AG08395 (cell line): ENCODE measurements at regions not wholly inside any gene's neighbourhood (a gene's known extent, or its start where the extent isn't known, plus 50 kb on each side); places are given as distances from the start of the nearest gene placed in this dataset.
"Not testable (repeated sequence)": the region's sequence is repeated elsewhere in the genome, so short reads cannot be mapped to it uniquely, and the experiment has no call there.

ENCODE experiments used
- DNase-seq: peaks from one replicate; pipeline ENCODE4 v3.0.0; 2012; ENCODE audit warnings: mixed read lengths, low spot score

DNA sequence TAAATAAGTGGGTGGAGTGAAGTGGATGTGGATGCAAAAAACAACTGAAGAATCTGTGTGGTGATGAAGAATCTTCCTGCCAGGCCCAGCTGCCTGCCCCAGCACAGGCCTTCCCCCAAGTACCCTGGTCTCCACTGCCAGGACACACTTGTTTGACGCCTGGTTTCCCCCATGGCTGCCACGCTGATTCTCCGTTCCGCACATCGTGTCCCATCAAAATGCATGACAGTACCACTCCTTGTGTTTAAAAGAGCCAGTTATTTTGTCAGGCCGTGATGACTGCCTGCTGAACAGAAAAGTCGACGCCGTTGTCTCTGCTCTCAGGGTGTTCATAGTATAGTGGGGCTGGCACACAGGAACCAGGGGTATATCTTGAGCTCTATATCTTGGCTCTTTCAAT lies 50.3 kb upstream of the KYNU start:
- DNase-seq: no peak

- peak; percentile 18 for DNase-seq
These were observed 51.6 kb upstream of the KYNU start for GRCh38 chr2:142825861-142826260.

- DNase-seq: peak; percentile 1
These were observed 52.7 kb upstream of the KYNU start for GRCh38 chr2:142824756-142825155.

DNA sequence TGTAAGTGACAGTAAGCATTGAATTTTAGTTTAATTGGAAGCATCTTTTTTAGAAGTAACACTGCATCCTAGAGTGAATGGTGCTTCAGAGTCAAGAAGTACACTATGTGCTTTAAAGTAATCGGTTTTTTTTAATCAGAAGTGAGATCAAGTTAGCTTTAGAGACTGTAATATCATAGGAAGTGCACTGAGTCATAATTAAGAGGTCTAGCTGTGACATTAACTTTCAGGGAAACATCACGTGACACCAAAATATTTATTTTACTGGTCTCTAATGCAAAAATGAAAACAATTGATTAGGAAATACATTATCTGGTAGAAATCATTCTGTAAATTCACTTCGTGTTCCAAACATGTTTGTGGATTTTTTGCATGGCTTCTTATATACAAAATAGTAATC lies 55.3 kb upstream of the KYNU start:
- DNase-seq: no peak

- DNase-seq: no peak
These were observed 58.1 kb upstream of the KYNU start for GRCh38 chr2:142819411-142819810.

- DNase-seq: no peak
These were observed 62.1 kb upstream of the KYNU start for GRCh38 chr2:142815375-142815774.

GRCh38 chr2:142813830-142814829 lies 63.3 kb upstream of the KYNU start:
- DNase-seq: no peak

- DNase-seq: not testable (repeated sequence)
These were observed 65.8 kb upstream of the KYNU start for GRCh38 chr2:142811644-142812043.

DNA sequence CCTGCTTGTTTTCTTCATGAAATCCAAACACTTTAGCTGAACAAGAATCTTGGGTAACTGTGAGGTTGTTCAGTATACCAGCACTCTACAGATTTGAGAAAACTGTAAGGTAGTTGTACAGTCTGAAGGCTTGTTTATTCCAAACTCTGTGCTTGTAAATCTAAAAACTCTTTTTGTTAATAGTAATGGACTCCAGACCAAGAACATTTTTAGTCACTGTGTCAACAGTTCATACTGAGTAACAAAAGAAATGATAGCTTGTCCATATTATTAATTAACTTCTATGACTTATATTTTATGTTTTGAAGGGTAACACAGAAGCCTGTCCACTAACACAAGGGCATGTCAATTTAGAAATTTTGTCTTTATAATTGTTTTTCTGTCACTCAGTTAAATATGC lies 72.2 kb upstream of the KYNU start:
- no peak for DNase-seq

GRCh38 chr2:142803158-142803557 lies 74.3 kb upstream of the KYNU start:
- DNase-seq: no peak

DNA sequence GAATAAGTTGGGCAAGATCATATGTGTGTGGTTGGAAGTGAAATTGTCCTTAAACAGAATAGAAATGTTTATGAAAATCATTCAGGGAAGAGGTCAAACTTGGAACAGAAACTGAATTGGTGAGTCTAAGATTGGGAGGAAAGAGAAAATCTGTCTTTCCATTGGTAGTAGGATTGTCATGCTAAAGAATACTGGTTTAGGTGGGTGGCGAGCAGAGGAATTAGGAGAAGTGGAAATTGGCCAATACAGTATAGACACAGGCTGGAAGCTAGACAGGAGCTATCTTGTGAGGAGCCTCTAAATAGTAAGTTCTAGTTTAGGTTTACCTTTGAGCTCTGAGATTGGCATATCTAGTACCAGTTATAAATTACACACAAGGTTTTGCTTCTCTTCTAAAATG lies 80.9 kb upstream of the KYNU start:
- DNase-seq: no peak

- DNase-seq: no peak
These were observed 81.3 kb upstream of the KYNU start for GRCh38 chr2:142796161-142796560.

DNA sequence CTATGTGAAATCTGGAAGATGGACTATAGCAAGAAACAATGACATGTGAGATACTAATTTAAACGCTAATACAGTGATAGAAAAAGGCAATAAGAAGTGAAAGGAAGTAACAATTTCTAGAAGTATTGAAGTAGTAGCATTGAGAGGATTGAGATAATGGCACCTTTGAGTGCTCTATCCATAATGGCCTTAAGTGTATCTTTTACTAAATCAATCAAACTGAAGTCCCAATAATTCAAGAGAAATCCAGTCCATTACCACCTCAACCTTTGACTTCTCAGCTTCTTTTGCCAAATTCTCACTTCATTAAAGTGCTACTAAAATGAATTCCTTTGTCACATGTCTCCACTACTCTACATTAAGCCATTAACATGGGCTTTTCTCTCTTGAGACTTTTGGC lies 82.6 kb upstream of the KYNU start:
- no peak for DNase-seq

- not testable (repeated sequence) for DNase-seq
These were observed 85.1 kb upstream of the KYNU start for GRCh38 chr2:142792328-142792727.

GRCh38 chr2:142791335-142791734 lies 86.1 kb upstream of the KYNU start:
- DNase-seq: no peak

DNA sequence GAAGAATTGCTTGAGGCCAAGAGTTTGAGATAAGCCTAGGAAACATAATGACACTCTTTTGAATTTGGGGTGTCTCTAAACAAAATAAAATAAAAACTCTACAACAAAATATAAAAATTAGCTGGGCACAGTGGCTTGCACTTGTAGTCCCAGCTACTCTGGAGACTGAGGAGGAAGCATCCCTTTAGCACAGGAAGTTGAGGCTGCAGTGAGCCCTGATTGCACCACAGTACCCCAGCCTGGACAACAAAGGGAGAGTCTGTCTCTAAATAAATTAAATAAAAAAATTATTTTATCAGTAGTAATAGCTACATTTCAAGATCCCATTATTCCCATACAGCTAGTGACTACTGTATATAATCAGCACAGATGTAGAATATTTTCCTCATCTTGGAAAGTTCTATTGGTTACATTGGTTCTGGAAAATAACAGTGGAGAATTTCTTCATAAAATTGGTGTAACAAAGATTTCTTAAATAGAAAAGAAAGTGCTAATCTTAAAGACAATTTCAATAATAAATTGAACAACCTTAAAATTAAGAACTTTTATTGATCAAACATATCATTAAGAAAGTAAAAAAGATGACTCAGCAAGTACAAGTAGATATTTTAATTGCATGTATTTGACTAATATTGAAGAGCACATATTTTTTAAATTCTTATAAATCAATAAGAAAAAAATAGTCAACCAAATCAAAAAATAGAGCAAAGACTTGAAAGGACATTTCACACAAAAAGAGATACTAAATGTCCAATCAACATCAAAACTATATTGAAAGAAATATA lies 90.4 kb upstream of the KYNU start:
- DNase-seq: no peak

GRCh38 chr2:142782942-142783443 lies 94.5 kb upstream of the KYNU start:
- DNase-seq: no peak

- no peak for DNase-seq
These were observed 96.3 kb upstream of the KYNU start for GRCh38 chr2:142781146-142781545.

GRCh38 chr2:142778289-142778688 lies 99.2 kb upstream of the KYNU start:
- DNase-seq: no peak

- no peak for DNase-seq
These were observed 99.7 kb upstream of the KYNU start for GRCh38 chr2:142777742-142778141.

GRCh38 chr2:142769761-142770160 lies 107.7 kb upstream of the KYNU start:
- no peak for DNase-seq

DNA sequence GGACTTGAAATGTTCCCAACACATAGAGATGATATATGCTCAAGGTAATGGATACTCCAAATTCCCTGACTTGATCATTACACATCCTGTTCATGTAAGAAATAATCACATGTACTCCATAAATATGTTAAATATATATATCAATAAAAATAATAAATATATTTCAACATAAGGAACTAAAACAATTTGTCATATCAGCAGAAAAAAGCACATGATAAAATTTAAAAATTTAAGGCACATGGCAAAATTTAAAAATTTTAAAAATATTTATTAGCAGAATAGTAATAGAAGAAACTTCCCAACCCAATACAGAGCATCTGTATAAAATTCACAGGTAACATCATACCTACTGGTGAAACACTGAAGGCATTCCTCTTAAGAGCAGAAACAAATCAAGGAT lies 109.6 kb upstream of the KYNU start:
- DNase-seq: no peak

GRCh38 chr2:142758973-142759372 lies 118.5 kb upstream of the KYNU start:
- no peak for DNase-seq
